ENCODE measurements at regions not wholly inside any gene's neighbourhood (a gene's known extent, or its start where the extent isn't known, plus 50 kb on each side); places are given as distances from the start of the nearest gene placed in this dataset.

DNA sequence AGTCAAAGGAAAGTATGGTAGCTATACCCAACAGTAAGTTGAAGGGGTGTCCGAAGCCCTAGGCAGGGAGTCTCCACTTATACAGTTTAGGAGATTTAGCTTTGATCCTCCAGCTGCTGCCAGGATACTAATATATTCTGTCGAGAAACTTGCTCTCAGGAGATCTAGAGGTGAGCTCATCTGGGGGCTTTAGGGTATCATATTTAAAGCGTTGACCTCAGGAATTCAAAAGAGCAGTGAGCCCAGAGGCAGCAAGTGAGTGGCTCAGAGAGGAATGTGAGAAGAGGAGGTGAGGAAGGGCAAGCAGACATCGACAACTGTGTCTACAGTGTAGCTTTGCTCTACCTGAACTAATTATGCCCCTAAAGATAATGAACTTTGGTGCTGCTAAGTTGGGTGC, 245.1 kb upstream of the LRTM1 start:
- DNase-seq = no peak

DNA sequence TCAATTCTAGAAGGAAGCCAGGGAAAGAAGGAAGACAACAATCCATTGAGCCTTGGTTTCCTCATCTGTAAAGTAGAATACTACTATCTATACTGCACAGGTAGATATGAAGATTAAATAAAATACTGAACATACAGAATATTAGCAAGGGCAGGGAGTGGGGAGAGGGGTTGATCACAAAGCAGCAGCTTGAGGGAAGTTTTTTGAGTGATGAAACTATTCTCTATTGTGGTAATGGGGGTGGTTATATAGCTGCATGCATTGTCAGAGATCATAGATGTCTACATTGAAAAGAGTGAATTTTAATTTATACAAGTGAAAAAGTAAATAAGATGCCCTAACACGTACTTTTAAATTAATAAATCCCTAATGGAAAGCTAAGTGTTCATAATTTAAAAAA, 242.6 kb upstream of the LRTM1 start:
- DNase-seq = no peak

DNA sequence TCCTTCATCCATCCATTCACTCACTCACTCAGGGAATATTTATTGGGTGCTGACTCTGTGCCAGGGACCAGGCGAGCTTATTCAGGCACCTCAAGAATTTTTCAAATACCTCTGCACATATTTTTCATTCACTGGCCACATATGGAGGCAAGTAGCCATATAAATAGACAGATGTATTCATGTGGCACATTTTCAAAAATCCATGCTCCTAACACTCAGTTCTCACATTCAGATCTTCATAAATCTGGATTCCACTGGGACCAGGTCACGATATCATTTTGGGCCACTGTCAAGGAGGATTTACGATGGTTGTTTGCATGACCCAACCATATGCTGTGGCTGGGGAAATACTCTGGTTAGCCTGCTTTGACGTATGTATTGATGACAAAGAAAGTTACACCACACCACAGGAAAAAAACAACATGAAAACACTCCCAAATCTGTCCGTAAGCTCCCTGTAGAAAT, 241.8 kb upstream of the LRTM1 start:
- DNase-seq = no peak

DNA sequence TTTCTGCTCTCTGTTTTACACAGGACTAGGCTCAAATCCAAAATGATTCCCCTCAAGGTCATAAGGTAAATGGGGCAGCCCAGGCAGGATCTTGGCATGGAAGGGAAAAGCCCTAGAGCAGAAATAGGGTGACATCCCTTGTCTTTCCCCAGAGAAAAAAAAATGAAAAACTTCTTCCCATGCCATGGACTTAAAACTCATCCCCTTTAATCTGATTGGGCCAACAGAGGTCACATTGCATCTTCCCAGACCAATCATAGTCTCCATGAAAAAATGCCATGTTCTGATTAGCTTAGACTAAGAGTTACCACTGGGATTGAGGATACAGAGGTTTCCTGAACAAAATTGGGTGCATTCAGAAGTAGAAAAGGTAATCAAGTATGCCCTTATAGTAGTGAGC, 241.3 kb upstream of the LRTM1 start:
- DNase-seq = no peak

DNA sequence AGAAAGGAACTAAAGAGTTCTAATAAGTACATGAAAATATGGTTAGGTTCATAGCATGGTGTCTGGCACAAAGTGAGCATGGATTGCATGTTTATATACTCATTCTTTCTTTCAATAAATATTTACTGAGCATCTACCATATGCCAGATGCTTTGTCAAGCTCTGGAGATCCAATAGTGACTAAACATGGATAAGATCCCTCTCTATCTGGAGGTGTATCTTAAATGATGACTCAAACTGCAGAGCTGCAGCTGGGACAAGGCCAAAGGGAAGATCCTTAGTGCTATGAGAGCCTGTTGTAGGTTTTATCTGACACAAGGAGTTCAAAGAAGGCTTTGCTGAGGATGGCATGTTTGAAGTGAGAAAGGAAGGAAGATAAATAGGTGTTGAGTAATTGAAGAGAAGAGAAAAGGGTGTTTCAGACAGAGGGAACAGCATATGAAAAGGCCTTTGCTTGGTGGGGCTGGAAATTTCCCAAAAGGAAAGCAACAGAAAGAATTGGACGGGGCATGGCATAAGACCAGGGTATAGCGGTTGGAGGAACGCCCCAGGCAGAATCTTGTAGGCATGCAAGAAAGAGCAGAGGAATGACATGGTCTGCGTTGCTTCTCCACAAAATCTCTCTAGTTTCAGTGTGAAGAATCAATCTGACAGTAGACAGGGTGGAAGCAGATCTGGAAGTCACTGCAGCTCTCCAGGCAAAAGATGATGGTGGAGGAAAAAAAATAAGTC, 239.9 kb upstream of the LRTM1 start:
- no peak for DNase-seq

DNA sequence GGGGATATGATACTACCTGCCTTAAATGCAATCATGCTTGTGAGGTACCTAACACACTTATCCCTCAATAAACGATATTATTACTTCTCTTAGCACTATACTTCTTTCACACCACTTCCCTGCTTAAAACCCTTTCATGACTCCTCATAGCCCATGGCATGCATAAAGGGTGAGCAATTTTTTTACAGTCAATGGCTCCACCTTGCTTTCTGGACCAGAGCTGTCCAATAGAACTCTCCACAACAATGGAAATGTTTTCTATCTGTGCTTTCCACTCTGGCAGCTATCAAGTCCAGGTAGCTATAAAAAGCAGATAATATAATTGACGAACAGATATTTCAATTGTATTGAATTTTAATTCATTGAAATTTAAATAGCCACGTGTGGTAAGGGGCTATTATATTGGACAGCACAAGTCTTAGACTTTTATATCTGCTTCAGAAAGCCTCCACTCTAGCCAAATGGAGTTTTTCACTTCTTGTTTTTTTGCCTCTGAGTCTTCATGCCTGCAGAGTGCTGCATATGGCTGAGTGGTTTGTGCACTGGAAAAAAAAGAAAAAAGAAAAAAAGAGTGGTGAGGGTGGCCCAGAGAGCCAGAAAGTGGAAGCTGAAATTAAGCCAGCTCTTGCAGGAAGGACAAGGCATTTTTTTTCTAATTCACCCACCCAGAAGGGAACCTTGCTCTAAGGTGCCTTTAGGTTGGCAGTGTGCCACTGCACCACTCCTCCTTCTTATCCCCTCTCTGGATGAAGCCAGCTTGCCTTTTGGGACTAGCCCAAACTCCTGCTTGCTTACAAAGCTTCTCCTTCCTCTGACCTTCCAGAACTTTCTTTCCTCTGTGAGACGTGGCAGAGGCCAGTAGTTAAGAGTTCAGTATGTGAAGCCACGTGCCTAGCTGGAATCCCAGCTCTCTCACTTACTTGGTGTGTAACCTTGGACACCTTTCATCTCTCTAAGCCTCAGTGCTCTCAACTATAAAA, 239.0 kb upstream of the LRTM1 start:
- DNase-seq = no peak

DNA sequence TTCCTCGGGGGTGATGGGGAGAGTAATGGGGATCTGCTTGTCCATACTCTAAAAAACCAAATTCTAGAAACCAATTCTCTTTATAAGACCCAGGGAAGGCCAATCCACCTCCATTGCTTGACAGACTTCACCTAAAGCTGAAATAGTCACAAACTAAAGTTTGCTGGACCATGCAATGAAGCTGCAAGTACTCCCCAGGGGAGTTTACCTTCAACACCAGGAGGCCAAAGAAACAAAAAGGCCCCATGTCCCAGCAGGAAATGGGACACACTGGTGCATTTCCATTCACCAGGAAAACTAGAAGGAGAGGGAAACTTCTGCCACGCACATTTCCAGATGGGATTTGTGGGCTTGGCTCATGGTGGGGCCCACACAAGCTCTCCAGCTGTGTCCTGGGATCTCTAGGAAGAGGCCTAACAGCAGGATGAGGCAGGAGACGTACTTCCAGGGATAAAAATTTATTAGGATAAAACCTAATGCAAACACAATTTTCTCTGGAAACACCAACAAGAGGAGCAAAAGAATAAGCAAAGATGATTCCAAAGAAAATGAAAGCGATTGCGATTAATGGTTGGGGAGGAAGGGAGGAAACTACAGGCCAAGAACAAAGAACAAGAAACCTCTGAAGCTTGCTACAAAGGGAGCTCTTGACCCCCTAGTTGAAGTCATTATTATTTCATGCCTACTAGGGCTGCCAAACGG, 238.0 kb upstream of the LRTM1 start:
- no peak for DNase-seq

DNA sequence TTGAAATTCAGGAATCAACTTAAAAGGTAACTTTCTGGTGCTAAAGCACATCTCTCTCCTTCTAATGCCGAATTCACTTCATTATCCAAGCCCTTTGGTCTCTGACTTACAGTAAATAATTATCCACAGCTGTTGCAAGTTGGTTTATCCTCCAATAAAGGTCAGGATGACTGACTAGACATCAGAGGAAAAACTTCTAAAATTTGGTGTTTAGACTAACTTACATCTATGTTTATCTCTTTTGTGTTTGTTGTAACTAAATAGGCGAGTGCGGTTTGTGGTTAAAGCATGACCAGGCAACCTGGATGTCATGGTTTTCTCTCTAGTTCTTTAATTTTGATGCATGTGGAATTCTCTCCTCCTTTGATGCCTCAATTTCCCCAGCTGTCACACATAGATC, 237.4 kb upstream of the LRTM1 start:
- DNase-seq = no peak

DNA sequence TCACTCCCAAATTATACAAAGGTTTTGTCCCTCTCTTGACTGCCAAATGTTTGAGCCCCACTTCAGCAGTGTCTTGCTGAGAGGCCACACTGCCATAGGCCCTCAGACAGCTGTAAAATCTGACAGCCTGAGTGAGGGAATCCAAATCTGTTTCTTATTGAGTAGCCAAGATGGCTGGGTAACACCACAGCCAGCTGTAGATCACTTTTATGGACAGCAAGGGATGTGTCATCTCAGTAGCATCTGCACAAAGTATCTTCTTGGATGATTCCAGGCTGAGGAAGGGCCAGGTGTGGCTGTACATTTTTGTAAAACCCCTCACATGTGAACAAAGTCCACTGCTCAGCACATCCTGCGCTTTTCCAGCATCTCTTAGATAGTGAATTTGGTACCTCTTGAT, 237.0 kb upstream of the LRTM1 start:
- DNase-seq = no peak

DNA sequence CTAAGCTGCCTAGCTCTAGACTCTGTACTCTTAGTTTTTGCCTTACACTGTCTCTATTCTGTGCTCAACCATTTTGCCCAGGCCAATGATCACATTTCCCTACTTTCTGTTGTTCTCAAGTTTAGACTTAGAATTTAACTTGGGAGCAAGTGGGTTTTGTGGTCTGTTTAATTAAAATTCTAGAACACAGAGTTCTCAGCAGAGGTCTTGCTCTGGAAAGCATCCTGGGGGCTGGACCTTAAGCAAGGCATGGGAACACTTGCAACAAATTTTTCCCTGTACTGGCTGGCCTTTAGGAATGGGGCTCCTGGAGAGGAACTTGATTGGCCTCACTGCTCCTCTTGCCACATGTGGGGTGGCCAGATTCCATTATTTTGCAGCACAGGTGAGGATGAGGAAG, 236.3 kb upstream of the LRTM1 start:
- no peak for DNase-seq

DNA sequence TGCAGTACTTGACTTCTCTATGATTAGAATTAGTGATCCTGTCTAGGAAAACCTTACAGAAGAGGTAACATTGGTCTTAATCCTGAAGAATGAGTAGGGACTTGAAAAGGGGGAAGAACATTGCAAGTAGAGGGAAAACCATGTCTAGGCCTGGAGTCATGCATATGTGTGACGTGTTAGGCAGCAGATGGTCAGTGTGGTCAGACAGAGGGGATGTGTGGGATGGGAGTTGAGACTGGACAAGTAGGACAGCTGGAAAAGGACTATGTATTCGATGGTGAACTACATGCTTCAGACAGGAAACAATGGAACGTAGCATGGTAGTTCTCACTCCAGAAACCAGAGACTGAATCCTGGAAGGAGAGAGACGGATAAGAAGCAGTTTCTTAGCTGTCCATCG, 235.6 kb upstream of the LRTM1 start:
- no peak for DNase-seq

DNA sequence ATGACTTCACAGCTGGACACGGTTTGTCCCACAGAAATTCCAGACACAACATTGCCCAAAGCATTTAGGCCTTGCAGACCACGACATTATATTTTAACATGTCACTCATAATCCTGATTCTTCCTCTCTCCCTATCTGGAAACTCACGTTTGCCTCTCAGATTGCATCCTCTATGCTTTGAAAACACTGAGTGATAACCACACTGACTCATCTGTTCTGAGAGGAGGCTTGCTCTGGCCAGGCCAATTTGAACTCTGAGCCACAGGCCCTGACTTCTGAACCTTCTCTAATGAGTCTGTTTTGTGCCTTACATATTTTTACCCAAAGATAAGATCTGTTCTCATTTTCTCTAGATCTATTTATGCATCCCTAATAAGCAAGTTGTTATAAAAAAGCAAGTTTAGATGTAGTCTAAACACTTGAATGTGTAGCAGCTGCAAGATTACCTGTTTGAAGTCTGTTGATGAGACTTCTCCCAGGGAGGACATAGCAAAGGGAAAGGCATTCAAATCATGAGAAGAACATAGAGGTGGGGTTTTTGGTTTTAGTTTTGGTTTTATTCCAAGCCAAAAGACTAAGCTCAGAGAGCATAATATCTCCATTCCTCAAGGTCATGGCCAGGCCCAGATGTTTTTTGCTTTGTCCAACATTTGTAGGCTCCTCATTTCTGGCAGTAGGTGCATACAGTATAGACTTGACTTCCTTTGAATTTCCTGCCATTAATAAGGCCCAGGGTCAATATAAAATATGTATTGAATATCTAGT, 234.4 kb upstream of the LRTM1 start:
- no peak for DNase-seq

DNA sequence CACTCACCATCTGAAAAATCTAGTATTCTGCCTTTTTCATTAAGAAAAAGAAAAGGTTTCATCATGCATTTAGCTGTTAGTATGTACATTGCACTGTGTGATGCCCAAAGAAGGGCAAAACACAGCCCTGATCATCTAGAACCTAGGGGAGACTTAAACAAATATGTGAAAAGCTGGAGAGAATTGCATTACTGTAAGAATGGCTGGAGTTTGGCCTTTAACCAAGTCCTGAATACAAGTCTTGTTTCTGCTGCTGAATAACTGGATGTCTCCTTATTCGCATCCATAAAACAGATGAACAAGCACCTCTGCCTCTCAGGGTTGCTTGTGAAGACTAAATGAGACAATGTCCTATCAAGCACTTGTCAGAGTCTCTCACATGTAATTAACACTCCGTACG, 233.4 kb upstream of the LRTM1 start:
- no peak for DNase-seq

DNA sequence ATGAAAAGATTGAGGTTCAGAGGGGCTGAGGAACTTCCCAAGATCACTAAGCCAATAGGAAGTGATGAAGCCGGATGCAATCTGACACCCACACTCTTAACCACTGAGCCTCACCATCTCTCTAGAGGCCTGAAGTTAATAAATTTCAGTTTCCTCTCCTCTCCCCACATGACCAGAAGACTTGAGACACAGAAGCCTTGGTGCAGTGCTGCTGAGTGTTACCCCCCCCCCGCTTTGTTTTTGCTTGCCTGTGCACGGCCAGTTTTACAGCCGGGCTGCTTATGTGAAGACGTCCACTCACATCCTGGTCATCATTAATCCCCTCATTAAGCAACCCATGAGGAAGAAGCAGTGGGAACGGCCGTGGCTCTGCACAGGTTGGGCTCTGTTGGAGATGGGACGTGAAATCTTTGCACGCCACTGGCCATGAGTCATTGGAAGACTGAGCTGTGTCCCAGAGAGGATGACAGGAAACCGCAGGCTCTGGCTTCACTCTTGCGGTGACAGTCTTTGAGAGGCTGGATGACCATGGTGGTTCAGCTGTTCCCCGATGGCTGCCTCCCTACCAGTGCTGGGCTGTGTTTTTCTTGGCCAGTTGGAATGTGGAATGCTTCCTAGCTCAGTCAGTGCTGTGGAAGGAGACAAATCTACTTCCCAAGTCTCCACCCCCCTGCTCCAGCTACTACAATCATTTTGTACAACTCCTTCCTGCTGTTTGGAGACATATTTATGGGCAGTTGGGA, 232.6 kb upstream of the LRTM1 start:
- DNase-seq = no peak

DNA sequence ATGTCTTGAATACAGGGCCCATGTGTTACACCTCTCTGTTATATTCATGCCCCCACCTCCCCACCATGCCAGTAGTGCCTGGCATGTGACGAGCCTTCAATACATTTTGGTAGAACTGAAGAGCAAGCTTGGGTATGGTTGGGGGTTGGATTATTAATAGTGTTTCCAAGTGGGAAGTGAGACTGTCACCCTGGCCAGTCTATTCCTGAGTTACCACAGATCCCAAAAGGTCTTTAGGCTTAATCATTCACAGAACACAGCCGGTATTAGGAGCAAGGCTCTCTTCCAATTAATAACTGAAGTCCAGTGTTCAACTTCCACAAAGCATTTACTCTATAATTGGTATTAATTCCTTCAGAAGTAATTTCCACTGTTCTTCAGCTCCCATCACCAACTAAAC, 231.9 kb upstream of the LRTM1 start:
- DNase-seq = no peak

DNA sequence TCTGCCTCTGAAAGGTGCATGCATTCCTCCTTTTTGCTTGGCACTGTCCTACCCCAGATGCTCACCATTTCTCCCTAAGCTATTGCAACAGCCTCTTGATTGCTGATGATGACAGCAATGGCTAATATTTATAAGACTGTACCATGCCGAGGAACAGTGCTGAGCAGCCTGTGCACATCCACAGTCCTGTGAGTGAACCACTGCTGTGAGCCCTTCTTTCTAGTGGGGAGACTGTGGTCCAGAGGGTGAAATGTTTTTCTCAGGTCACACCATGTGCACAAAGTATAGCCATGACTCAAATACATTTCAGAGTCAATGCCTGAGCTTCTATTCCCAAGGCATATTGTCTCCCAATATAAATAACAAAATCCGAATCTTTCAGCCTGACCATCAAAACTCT, 231.2 kb upstream of the LRTM1 start:
- DNase-seq = no peak

DNA sequence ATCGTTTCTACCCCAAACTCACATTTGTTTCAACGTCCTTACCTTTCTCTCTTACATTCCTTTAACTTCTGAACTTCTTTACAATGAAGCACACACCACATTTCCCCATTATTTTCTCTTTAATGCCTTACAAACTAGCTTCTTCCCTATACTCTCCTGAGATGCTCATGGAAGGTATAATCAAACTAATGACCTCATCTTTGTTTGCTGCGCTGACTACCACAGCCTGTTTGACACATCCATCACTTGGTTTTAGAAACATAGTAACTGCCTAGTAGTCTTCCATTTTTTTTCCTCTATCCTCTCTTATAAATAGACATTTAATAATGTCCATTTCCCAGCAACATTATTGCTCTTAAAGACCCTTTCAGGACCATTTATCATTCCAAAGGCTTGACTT, 230.5 kb upstream of the LRTM1 start:
- no peak for DNase-seq

DNA sequence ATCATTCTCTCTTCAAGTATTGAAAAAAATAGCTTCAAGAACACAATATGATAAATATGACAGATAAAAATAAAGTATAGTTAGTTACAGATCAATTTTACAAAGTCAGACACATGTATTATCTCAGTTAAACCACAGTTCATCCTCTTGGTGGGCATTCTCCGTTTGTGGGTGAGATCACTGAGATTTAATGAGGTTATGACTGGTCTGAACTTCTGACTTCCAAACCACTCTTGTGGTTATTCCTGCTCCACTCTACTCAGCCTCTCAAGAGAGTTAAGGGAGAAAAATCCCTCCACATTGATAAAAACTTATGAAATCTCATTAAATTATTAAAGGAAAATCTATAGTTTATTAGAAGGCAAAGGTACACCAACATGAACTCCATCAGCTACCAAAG, 229.9 kb upstream of the LRTM1 start:
- no peak for DNase-seq

DNA sequence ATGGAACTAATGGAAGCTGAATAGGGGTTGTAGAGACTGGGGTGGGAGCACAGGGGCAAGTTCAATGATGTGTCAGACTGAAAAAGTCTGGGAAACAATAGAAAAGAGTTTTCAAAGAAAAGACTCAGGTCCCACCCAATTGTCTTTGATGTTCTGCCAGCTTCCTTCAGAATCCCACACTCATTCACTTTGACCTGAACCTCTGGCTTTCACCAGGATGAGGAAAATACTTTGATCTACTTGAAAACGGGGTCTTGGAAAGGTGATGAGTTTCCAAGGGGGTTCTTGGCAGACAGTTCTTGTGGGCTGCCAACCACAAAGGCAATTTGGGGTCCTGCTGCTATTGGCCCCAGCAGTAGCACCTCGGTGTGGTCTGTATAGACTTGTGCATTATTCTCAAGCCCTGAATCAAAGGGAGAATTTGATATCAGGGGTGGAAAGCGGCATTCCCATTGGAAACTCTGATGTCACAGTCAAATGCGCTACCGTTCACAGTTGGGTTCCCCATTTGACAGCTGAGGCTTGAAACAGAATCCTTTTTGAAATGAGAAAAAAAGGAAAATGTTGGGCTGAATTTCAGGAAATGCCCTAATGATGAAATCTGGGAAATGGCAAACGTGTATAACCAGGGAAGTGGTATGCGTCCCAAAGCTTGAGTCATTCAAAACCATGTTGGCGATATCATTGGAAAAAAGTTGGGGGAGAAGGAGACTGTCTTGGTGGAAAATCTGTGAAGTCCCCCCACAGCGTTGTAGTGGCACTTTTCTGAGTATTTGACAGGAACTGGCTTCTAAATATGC, 229.2 kb upstream of the LRTM1 start:
- no peak for DNase-seq

DNA sequence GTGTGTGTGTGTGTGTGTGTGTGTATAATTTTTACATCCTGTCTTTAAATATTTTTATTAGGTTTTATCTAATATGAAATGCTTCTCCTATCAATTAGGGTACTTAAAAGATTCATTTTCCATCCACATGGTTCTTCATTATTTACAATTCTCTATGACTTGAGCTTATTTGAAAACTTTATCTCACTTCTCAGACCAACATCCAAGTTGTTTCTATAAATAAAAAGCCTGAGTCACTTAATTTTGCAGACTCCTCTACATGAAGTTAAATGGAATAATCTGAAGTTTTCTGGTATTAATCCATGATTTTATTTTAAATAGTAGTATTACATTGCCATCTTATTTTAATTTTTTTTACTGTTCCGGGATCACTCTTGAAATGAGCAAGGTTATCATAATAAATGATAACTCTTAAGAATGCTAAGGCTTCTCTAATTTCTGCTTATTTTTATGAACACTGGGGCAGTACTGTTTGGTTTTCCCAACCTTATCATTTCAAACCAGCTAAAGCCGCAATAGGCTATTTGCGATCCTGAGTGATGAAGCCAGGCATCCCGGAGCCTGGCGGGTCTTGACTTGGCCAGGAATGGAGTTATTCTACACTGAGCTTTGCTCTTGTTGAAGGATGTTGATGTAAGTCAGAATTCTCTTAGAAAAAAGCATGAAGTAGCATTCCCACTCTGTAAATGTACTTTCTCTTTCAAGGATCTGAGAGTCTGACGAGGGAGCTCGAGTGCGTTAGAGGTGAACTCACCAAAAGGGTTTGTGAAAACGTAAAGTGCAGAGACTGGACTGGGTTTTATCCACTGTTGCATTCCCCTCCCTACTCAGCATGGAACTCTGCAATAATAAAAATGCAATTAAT, 220.2 kb upstream of the LRTM1 start:
- no peak for DNase-seq

Measured in NCI-H774 (cell line).